ENCODE measurements at regions not wholly inside any gene's neighbourhood (a gene's known extent, or its start where the extent isn't known, plus 50 kb on each side); places are given as distances from the start of the nearest gene placed in this dataset.

DNA sequence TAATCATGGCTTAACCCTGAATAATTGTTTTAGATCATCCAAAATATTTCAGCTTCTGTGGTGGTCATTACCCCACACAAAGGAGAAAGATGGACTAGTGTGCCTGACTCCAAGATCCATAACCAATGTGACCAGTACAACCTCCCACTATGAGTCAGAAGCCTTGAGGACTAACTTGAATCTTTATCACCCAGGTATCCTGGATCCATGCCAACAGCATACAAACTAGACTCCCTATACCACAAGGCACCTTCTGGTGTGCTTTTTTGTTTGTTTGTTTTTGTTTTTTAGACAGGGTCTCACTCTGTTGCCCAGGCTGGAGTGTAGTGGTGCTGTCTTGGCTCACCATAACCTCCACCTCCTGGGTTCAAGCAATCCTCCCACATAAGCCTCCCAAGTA, 317.7 kb downstream of the VPS13C start:
- no peak for DNase-seq

DNA sequence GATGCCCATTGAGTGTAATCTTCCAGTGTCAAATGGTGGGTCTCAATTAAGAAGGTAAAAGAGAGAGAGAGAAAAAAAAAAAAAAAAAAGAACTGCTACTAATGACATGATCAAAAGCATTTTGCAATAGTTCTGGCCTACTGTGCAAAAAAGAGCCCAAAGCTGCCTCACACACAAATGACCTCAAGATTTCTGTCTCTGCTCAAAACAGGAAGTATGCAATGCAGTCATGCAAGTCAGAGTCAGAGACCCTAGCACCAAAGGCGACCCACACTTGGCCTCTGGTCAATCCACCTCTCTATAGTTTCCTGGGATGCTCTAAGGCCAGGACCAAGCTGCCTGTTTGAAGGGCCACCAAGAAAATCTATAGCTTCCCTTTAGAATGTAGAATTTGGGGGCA, 323.5 kb downstream of the VPS13C start:
- no peak for DNase-seq

DNA sequence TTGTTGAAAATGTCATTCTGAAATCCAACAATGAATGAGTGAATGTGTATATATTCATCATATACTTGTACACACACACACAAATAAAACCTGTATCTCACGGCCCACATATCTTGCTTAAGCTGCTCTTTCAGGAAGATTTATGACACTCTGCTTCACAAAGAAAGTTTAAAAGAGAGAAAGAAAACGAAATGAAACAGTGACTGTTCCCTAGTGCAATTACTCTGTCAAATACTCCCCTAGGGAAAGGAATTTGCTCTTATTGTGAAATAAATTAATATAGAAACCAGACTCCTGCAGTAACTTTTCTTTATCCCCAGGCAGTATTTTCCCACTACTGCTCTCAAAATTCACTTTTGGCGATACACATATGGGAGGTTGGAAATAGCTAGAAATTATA, 329.1 kb downstream of the VPS13C start:
- DNase-seq = no peak

DNA sequence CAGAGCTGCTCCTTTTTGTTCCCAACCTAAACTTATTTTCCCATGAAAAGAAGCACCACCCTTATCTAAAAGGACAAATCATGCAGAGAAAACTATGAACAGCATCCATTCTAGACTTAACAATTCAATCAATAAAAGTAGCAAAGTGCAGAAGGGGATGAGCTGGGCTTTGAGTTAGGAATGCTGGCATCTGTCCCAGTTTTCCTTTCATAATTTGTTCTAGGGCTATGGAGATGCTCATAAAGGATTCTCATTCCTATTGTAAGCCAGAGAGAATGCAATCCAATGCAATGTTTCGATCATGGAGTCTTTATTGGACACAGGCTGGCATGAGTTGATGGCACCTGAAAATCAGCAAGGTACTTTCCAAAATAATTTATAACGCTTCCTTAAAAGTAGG, 330.6 kb downstream of the VPS13C start:
- no peak for DNase-seq

DNA sequence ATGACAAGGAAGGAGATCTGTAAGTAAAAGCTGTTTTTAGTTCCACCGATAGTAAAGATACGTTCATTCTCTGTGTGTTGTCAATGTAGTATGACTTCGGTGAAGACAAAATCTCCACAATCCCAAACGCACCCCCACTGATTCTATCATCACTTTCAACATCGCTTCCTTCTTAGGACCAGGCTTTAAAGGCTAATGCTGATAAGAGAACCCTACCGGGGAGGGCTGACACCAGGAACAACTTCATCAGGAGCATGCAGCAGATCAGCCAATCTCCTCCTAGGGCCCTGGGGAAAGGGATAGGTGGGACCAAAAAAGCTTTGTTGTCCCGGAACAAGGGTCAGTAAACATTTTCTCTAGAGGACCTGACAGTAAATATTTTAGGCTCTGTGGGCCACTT, 334.1 kb downstream of the VPS13C start:
- no peak for DNase-seq

DNA sequence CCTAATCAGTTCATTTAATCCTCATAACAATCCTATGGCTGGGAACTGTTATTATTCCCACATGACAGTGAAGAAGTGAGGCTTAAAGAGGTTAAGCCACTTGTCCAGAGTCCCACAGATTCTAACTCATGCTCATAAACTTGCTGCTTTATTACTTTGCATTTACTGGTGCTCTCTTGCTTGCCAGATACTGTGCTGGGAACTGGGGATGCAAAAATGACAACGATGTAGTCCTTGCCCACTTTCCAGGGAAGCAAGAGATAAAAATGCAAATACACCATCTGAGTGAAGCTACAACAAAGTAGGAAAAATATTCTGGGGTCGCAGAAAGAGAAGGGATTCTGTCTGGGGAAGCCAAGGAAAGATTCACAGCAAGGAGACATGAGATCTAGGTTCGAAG, 335.0 kb downstream of the VPS13C start:
- DNase-seq = no peak

DNA sequence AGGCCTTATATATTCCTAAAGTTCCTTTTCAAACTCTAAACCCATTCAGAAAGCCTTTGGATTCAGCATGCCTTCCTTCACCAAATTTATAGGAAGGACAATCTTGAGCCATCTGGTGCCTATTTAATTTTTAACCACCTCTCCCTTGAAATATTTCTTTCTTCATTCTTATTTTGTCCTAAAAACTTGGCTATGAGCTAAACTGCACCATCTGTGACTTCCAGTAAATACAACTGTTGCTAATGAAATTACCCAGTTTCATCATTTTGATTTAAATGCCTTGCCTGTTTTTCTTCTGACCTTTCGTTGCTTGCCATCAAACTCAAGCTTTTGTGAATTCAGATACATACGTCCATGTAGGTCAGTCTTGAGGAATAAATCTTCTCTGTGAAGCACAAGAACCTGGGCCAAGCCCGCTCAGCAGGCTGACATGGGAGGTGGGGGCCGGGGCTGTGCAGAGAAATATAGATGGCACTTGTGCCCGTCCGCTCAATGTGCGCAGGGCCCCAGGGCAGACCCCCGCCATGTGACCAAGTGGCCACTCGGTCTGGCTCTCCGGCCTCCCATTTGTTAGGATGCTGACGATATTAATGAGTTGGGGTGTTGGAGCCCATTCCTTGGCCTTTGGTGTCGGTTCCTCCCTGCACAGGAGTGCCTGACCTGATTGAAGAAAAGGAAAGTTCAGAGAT, 335.9 kb downstream of the VPS13C start:
- DNase-seq = no peak

DNA sequence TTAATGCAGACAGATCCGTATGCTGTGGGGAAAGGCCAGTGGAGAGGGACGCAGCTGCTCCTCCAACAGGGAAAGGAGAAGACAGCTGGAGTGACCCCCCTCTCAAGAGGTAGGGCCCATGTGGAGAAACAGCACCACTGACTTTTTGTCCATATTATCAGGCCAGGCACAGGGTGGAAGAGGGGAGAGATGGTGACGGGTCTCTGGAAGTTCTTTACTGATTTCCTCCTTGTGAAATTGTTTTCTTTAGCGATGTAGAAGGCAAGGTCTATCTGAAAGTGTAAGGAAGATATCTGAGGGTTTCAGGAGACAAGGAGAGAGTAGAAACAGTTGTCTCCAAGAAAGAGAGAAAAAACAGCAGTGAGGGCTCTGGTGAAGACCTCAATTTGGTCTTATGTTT, 338.8 kb downstream of the VPS13C start:
- no peak for DNase-seq

DNA sequence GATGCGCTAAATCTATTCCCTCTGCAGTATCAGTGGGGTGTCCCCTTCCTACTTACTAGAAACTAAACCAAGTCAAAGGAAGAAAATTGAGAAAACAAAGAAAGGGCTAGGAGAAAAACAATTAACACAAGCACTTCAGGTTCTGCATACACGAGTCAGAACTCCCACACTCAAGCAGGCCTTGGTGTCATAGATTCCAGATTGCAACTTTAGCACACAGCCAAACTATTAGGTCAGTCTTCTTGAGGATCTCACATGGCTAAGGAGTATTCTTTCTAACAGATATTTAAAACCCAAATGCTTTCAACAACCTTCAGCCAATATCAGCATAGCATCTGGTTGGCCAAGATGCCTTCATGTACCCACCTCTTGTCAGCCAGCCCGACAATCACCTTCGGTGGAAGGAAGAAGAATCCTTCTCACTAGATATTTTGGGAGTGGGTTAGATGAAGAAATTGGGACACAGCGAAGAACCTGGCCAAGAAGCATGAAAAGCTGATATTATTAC, 340.0 kb downstream of the VPS13C start:
- DNase-seq = no peak

DNA sequence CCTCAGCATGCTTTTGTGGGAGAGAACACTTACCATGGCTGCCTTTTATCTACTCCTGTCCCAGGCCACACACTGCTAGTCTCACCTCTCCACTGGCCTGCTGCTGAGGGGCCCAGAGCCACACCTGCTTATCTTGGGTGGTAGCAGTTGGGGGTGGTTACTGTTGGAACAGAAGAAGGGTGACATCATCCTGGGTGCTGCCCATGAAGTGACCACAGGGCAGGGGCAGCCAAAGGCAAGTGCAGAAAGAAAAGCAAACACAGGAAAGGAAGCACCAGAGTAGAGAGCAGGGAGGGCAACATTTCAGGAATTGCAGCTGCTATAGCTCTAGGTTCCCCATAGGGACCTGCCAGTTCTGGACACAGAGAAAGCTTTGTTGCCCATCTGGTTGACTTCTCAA, 345.2 kb downstream of the VPS13C start:
- no peak for DNase-seq

DNA sequence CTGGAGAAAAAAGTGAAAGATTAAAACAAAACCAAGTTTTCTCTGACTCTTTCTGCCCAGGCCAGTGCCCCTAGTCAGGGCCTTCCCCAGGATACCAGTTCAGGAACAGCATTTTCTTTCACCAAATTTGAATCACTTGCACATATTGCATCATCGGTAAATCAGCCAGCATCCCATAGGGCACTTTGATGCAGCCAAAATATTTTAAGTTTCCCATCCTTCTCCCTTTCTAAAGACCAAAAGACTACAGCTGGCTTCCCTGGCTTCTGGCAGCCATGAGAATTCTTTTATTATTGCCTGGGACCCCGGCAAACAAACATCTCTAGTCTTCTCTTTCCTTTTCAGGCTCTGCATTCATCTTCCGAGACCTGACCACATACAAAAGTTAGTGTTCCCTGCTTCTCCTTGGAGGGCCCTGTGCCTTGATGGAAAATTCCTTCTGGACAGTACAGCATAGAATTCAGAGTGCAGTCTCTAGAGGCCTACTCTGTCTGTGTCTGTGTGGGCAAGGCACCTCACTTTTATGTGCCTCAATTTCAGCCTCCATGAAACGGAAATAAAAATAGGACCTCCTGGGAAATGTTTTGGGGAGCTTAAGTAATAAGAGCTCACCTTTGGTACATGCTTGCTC, 348.0 kb downstream of the VPS13C start:
- no peak for DNase-seq

DNA sequence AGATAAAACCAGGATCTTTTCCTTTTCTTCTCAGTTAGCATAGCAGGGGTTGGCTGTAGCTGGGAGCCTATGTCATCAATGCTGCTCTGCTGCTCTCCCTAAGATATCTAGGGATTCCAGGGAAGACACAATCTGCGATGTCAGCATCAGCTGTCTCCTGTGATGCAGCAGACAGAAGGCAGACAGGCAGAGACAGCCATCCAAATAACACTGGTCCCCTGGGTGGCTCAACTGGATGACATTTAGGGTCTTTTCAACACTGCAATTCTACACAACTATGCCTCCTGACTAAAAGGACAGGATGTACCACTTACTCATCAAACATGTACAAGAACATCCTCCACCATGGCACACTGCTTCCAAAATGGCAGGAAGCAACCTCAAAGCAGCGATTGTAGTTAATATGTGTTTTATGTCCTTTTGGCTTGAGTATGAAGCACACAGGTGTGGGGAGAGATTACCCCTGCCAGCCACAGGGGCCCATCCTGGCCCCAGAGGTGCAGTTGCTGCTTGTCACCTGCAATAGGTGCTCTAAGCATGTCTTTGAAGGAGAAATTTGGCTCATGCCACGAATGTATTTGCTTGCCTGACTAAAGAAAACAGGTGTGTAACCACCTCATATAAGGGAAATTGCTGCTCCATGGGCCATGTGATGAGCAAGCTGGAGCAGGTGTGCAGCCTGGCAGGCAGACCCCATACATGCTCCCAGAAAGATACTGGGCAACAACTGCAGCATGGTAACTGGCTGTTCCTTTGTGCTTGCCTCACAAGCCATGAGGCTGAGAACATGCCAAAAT, 357.8 kb downstream of the VPS13C start:
- DNase-seq = no peak

DNA sequence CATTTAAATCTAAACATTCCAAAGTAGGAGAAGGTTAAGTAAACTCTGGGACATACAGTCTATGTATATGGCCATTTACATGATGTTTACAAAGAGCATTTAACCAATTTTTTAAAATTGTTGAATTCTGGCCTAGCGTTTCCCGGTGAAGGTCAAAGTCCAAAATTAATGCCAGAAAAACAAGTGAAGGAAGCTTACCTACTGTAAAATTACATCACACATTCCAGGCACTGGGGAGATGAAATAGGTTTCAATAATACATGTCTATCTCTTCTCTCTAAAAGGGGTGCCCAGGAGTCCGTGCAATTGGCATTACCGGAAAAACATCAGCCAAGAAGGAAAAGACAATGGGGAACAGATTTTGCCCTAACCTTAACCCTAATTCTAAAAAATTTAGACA, 358.8 kb downstream of the VPS13C start:
- no peak for DNase-seq

DNA sequence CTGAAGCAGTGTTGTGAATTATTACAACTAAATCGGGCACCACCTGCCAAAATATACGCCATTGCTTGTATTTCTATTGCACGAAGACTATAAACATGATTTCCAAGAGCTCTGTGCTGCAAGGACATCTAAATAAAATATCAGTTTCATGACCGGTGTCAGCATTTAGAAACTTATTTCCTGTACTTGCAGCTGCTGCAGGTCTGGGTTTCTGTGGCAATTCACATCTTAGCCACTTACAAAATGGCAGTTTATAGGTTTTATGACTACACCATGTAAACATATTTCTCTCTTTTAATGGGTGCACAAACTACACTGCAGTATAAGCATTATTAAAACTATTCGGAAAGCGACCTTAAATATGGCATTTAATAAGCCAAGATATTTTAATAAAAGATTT, 359.4 kb downstream of the VPS13C start:
- no peak for DNase-seq

DNA sequence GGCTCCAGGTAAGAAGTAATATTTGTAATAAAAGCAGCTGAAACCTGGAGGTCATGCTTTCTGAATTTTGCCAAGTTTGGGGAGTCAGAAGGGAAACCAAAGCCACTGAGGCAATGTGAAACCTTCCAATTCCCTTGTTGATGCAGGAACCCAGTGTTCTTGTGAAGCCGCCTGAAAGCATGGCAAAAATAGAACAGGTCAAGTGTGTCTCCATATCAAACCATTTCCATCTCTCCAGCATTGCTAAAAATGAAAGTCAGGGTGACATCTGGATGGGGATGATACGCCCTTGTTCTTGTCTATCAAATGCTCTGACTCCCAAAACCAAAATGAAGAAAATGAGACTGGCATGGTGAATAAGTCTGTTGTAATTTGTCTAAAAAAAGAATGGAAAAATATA, 362.5 kb downstream of the VPS13C start:
- DNase-seq = no peak

DNA sequence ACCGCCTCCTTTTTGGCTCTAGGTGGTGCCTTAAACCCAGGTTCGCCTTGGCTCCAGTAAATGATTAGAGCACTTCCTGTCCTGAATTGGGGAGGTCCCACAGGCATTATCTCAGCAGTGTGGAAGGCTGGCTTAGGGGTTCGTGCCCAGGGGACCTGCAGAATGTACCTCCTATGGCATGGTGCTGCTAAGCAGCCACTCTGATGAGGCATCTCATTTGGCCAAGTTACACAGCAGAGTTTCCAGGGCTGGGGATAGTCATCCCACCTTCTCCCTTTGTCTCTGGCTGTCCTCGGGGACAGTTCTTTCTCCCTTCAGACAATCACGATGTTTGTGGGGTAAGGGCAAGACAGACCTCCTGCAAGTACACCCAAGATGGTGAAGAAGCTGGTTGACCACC, 371.2 kb downstream of the VPS13C start:
- DNase-seq = no peak

DNA sequence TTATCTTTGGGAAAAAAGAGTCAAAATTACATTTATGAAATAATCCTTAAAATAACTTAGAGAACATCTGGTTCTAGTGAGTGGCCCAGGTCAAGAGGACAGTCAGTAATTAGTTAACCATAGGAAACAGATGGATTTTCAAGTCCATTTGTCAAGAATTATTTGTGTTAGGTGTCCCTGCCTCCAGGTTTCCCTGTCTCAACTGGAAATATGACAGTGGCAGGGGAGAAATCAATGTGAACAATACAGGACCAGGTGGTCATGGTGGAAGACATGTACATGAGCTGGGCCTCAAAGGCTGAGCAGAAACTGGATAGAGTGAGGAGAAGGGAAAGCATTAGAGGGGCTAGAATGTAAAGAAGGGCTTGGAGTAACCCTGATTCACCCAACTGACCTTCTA, 372.6 kb downstream of the VPS13C start:
- no peak for DNase-seq

DNA sequence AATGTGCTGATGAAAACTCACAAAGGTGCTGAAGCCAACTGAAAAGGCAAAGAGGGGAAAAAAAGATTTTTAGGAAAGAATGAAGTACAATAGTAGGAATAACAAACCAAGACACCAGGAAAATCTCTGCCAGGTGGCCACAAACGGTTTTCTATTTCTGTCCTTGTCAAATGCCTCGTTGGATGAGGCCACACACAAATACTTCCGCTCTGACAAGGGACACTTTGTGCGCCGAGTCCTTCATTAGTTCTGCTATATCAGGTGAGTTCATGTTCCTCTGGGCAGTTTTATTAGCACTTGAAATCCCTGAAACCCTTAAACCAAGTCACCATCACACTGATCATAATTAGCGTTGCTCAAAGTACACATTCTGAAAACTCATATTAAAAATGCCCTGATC, 373.1 kb downstream of the VPS13C start:
- no peak for DNase-seq

DNA sequence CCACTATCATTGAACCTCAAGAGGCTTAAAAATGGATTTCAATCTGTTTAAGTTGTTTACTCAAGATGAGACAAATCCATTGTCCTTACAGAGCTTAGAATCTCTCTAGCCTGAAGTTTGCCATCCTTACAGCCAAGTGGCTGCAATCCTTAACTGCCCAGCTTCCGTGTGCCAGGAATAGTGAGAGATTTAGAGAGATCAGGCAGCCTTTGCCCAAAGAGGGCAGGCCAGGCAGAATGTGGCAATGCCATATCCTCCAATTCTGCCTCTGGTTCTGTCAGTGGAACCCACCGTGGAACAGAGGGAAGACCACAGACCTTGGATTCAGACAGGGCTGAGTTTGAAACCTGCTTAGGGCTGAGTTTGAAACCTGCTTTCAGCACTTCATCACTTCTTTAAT, 374.3 kb downstream of the VPS13C start:
- DNase-seq = no peak

DNA sequence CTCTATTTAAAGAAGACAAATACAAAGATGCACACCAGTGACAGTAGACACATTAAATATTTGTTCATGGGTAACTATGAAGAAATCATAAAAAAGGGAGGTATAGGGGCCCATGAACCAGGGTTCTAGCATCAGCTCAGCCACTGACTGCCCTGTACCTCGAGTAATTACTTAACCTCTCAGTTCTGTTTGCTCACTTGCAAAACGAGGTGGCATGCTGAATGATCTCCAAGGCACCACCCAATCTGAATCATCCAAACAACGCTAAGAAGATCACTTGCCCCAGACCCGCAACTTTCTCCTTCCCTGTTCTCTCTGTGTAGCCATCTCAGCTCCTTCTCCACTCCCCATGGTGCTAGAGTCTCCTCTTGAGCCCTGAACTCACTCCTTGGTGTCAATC, 374.7 kb downstream of the VPS13C start:
- DNase-seq = no peak

DNA sequence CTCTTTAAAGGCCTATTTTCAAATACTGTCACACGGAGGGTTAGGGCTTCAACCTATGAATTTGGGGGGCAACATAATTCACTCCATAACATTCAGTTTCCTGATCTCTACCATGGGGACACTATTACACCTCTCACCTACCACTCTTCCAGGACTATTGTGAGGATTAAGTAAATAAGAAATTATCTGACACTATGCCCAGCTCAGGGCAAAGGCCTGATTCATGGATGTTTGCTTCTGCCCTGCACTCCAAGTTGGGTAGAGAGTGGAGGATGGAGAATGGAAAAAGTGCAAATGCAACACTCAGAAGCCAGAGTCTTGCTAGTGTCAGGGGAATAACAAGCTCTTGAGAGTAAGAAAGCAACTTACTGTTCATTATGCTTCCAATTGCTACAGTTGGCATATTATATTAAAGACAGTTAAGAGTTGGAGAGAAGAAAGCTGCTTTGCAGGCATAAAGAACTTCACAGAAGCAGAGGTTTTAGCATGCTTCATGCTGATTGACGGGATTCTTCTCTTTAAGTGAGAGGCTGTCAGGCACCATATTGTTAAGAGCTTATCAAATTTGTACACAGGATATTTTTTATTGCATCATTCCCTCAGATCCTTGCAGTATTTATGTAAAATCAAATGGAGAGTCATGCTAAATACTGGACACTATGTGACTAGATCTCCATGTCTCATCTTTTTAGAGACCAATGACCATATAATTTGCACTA, 375.3 kb downstream of the VPS13C start:
- no peak for DNase-seq

DNA sequence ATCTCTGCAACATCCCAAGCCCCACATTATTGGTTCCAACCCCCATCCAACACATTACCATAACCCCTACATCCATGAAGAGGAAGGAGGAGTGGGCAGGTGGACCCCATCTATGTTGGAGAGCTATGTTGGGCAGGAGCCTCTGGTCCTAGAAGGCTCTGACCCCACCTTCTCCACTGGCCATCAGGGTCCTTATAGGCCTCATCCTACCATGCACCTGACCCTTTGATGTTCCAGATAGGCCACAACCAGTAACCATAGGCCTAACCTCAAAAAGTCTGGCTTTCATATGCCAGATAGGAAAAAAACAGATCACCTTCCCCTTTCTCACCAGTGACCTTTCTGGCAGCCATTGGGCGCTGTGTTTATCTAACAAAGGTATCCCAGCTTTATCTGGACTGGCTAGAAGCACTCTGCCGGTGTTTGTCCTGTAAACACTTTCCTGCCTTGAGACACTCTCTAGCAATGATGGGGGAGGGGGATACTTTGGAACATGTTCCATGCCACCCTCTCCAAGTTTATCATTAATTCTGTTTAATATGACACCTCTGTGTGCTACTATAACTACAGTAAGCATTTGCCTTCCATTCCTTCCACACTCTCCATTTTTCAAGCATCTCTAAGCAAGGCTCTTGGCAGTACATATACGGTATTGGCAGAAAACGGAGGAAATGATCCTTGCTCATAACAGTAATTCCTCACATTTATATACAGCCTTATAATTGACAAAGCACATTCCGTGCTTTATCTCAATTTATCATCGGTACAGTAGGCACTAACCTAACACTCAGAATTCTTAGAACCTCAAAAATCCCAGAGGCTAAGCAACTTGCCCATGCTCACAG, 377.1 kb downstream of the VPS13C start:
- no peak for DNase-seq
